ENCODE measurements at regions not wholly inside any gene's neighbourhood (a gene's known extent, or its start where the extent isn't known, plus 50 kb on each side); places are given as distances from the start of the nearest gene placed in this dataset.
A peak's percentile ranks its signal among the peaks of the same experiment; 100 is the strongest.

GRCh38 chr5:96257904-96258303 lies 175.1 kb downstream of the PCSK1 start:
- DNase-seq (ENCODE audit: low read depth), result peak; percentile 77
- no peak for TF ChIP-seq CTCF (conservative IDR thresholded peaks at IDR 0.05; ENCODE audit: low read length)
- H3K4me3 ChIP-seq (ENCODE audit: low read length), result no peak overlapping the region

DNA sequence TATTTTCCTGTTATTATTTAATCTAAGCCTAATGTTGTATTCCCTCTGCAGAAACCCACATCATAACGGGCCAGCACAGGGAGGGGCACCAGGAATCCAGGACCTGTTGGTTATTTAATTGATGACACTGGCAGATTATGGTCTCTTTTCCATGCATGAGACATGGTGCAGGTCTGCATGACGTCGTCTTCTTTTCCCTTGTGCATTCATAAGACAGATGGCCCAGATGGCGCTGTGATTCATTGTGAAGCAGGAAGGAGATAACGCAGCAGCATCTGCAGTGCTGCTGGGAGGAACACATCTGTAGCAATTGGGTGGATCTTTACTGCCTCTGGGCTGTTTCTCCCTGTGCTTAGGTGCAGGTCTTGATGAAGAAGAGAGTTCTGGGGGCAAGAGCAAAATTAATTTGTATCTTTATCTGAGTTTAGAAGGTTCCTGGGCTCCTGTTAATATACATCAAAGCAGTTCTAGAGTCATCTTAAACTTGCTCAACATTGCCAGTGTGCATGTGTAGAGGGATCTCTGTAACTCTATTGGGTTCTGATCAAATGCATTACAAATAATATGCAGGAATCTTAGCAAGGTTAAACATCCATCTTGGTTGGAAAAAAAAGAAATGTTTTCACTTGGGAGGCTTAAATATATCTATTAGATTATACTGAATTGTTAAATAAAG lies 176.1 kb downstream of the PCSK1 start:
- H3K4me3 ChIP-seq (ENCODE audit: low read length), result no peak overlapping the region
- TF ChIP-seq CTCF (conservative IDR thresholded peaks at IDR 0.05; ENCODE audit: low read length), result peak; percentile 28
- peak; percentile 86 for DNase-seq (ENCODE audit: low read depth)

- no peak overlapping the region for H3K4me3 ChIP-seq (ENCODE audit: low read length)
- peak; percentile 99 for DNase-seq (ENCODE audit: low read depth)
- no peak for TF ChIP-seq CTCF (conservative IDR thresholded peaks at IDR 0.05; ENCODE audit: low read length)
Observed at GRCh38 chr5:96254980-96255691, 177.9 kb downstream of the PCSK1 start.

- no peak overlapping the region for H3K4me3 ChIP-seq (ENCODE audit: low read length)
- no peak for TF ChIP-seq CTCF (conservative IDR thresholded peaks at IDR 0.05; ENCODE audit: low read length)
- no peak for DNase-seq (ENCODE audit: low read depth)
Observed at GRCh38 chr5:96253140-96253539, 179.9 kb downstream of the PCSK1 start.

- no peak overlapping the region for H3K4me3 ChIP-seq (ENCODE audit: low read length)
Observed at GRCh38 chr5:96252596-96252995, 180.5 kb downstream of the PCSK1 start.

GRCh38 chr5:96250782-96251181 lies 182.3 kb downstream of the PCSK1 start:
- no peak for TF ChIP-seq CTCF (conservative IDR thresholded peaks at IDR 0.05; ENCODE audit: low read length)
- no peak for DNase-seq (ENCODE audit: low read depth)
- no peak overlapping the region for H3K4me3 ChIP-seq (ENCODE audit: low read length)

More at GRCh38 chr5:96252596-96252995, 180.5 kb downstream of the PCSK1 start:
- DNase-seq (ENCODE audit: low read depth), result no peak
- no peak for TF ChIP-seq CTCF (conservative IDR thresholded peaks at IDR 0.05; ENCODE audit: low read length)

- no peak overlapping the region for H3K4me3 ChIP-seq (ENCODE audit: low read length)
- no peak for DNase-seq (ENCODE audit: low read depth)
- no peak for TF ChIP-seq CTCF (conservative IDR thresholded peaks at IDR 0.05; ENCODE audit: low read length)
Observed at GRCh38 chr5:96248131-96248530, 184.9 kb downstream of the PCSK1 start.

All from AG10803 (cell line).